HL-60/S4 treated with retinoic acid at 250 ng/mL for 4 days and 3 days (cell line): ENCODE measurements at regions not wholly inside any gene's neighbourhood (a gene's known extent, or its start where the extent isn't known, plus 50 kb on each side); places are given as distances from the start of the nearest gene placed in this dataset.
"Not testable (repeated sequence)": the region's sequence is repeated elsewhere in the genome, so short reads cannot be mapped to it uniquely, and the experiment has no call there.

Experiments used
- in situ Hi-C: fragments of 300-500 bp; cut with MboI; formaldehyde crosslinking; loops from 2 replicates; pipeline ENCODE4 v1.7.0; 2022; ENCODE audit warnings: low sequenced_read_pairs

DNA sequence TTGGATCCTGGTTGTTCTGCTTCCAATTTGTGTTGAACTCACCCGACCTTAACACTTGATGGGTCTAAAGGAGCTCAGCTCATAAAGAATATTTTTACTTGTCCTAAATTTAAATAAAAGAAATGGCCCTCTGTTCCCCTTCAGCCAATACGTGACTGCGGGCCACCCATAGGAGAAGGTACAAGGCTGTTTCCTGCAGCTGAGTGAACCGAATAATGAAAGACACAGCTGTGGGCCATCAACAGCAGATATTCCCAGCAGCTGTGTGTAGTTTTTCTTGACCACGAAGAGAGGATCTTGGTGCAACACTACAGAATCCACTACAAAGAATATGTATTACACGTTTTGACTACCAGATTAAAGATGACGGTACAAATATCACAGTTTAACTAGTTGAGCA is 1431.6 kb downstream of the CDH11 start:
- in situ Hi-C loops: no loop called here

- in situ Hi-C loops: no loop called here
Observed at GRCh38 chr16:63689068-63689467, 1432.8 kb downstream of the CDH11 start.

DNA sequence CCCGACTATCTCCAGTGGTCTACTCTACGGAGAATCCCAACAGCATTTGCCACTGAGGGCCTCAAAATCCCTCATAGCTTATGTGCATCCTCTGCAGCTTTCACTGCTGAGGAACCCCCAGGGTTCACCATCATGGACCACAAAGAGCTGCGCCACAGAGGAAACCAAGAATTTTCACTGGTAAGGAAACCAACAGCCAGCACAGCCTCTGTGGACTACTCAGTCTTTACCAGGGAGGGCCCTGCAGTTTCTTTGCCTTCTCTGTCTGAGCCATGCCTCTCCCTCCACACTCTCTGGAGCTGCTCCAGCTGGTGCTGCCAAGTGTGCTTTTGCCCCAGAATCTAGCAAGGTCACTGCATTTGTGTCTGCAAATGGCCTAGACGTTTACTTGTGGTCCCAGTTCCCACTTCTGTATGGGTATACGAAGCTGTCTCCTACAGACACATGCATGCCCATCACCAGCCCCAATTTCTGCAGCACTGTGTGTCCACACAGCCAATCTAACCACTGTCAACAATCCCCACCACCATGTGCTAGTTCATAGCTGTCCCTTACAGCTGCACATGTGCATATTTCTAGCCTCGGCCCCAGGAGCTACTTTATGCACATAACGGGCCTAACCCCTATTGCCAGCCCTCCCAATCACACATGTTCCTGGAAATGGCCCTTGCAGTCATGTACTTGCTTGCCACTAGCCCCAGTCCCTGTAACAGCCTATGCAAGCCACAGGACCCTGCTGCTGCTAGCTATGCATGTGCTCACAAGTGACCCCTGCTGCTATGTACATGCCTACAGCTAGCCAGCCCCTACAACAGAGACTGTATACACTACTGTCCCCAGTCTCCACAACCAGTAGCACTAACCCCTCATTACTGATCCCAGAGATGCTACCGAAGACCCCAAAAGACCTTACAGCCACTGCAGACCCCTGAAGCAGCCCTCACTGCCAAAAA is 1437.4 kb downstream of the CDH11 start:
- in situ Hi-C loops: no loop called here

GRCh38 chr16:63682844-63683243 is 1439.0 kb downstream of the CDH11 start:
- in situ Hi-C loops: no loop called here

GRCh38 chr16:63672493-63672892 is 1449.4 kb downstream of the CDH11 start:
- in situ Hi-C loops: no loop called here

DNA sequence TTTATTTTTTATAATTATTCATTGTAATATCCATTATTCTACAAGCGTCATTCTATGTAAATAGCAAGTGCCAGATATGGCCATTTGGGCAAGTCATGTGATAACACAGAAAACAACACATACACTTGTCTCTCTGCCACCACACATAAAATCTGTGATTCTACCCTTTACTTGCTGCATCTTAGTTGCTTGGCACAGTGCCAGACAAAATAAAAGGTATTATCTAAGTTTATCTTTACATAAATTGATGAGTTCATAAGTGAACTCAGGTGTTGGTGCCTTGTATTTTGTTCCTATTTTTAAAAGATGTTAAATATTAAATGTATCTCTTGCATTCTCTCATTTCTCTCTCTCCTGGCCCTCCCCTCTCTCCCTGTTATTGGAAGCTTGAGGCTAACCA is 1458.7 kb downstream of the CDH11 start:
- in situ Hi-C loops: no loop called here

- in situ Hi-C loops: no loop called here
Observed at GRCh38 chr16:63655846-63656245, 1466.0 kb downstream of the CDH11 start.

- in situ Hi-C loops: no loop called here
Observed at GRCh38 chr16:63653044-63653839, 1468.6 kb downstream of the CDH11 start.

- in situ Hi-C loops: no loop called here
Observed at GRCh38 chr16:63652091-63652490, 1469.8 kb downstream of the CDH11 start.

- in situ Hi-C loops: no loop called here
Observed at GRCh38 chr16:63650550-63650949, 1471.3 kb downstream of the CDH11 start.

DNA sequence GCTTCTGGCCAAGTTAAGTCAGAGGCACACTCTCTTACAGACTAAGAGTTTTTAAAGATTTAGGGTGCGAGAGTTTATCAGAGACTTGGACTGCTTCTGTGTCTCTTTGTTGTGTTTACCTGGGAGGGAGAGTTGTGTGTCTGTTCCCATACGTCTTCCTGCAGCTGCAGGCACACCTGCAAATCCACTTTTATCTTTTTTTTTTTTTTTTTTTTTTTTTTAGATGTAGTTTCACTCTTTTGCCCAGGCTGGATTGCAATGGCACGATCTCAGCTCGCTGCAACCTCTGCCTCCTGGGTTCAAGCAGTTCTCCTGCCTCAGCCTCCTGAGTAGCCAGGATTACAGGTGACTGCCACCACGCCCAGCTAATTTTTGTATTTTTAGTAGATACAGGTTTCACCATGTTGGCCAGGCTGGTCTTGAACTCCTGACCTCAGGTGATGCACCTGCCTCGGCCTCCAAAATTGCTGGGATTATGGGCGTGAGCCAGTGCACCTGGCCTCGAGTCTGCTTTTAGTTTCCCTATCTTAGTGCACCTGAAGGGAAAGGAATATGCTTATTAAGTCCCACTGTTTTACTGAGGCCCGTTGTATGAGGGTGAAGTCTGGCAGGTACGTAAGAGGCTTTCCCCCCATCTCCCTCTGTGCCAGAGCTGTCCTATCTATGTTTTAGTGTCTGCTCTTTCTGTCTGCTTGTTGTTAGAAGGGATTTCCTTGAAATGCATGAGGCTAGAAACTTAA is 1488.0 kb downstream of the CDH11 start:
- in situ Hi-C loops: not testable (repeated sequence)

GRCh38 chr16:63629272-63629671 is 1492.6 kb downstream of the CDH11 start:
- in situ Hi-C loops: no loop called here

- in situ Hi-C loops: no loop called here
Observed at GRCh38 chr16:63628812-63629211, 1493.1 kb downstream of the CDH11 start.

DNA sequence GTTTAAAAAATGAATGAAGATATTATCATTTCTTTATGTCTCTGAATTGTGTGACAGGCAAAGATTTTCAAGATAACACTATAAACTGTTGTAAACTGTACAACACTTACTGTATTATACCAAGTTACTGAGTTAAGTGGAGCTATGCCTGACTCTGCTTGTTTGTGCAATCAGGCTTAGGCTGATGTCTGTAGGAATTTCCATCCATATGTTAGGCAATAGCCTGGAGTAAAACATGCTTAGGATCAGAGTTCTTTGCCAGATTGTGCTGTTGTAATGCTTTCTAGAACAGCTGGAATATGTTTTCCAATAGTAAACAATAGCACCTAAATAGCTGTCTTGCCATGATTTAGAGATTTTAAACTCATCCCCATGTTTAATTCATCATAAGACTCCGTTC is 1496.7 kb downstream of the CDH11 start:
- in situ Hi-C loops: no loop called here

GRCh38 chr16:63623551-63624039 is 1498.3 kb downstream of the CDH11 start:
- in situ Hi-C loops: no loop called here

GRCh38 chr16:63618896-63619485 is 1502.9 kb downstream of the CDH11 start:
- in situ Hi-C loops: no loop called here

- in situ Hi-C loops: no loop called here
Observed at GRCh38 chr16:63617990-63618763, 1503.7 kb downstream of the CDH11 start.

- in situ Hi-C loops: no loop called here
Observed at GRCh38 chr16:63617047-63617989, 1504.5 kb downstream of the CDH11 start.

DNA sequence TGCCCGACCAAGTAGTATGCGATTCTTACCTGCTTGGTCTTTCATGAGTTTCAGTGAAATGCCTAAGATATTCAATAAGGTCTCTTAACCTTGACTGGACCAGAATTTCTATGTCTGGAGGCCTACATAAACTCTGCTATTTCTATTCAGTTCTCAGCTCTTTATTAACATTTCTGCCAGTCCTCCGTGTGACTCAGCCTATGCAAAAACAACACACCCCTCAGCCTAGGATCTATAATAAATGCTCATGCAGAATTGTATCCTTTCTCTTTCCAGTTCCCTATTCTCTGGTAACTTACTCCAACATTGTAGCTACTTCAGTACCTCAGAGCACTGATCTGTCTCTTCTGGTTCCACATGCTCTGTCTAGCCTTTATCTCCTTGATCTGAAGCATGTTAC is 1507.4 kb downstream of the CDH11 start:
- in situ Hi-C loops: no loop called here
